DND-41 (cell line): ENCODE measurements at regions not wholly inside any gene's neighbourhood (a gene's known extent, or its start where the extent isn't known, plus 50 kb on each side); places are given as distances from the start of the nearest gene placed in this dataset.

Experiments
- CTCF ChIP-seq: IDR thresholded peaks from 2 replicates; pipeline ENCODE4 v1.5.1; 2012; ENCODE audit warnings: borderline replicate concordance, low read length, moderate library complexity, mild to moderate bottlenecking; ENCODE audit not compliant: poor library complexity, severe bottlenecking; ENCODE audit errors: extremely low read depth
- EZH2 ChIP-seq: IDR thresholded peaks from 3 replicates; pipeline ENCODE4 v1.6.1; 2012; ENCODE audit warnings: borderline replicate concordance, low read depth, mild to moderate bottlenecking, moderate library complexity, low read length, inconsistent platforms; ENCODE audit not compliant: severe bottlenecking

DNA sequence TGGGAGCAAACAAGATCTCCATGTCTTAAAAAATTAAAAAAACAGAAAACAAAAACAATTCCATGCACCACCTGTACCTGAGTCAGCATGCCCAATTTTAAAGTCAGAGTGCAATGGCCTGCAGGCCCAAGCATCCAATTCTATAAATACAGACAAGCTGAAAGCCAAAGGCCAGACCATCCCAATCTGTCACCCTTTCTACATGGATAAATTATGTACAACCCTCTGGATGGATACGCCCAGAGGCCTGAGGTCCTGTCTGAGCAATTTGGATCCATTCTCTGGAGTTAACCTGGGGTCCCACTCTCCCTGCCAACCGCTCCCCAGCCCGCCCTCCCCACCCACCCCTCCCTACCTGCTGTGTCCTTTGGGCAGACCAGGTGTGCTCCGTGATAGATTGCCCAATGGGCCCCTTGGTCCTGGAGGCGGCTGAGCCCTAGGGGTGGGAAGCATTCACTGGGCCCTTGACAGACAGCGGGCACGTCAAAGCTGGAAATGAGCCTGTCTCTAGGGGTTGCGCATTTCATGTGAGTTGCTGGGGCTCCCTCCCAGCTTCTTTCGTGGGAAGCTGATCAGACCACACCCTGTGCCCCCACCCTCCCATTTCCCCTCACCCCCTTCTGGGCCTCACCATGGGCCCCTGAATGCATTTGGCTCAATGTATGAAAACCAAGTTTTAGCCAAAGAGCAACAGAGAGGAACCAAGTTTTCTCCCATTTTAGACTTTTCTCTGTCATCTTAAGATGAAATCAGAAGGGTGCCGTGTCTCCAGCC is 171.3 kb downstream of the BCL11B start:
- TF ChIP-seq EZH2 (no peak), CTCF (no peak)
